MM.1S (cell line): ENCODE measurements at regions not wholly inside any gene's neighbourhood (a gene's known extent, or its start where the extent isn't known, plus 50 kb on each side); places are given as distances from the start of the nearest gene placed in this dataset.

Experiments used
- CTCF ChIP-seq: fragments of 300-600 bp; sonication (generic); IDR thresholded peaks from 2 replicates; pipeline ENCODE4 v1.5.1; 2016; ENCODE audit warnings: antibody characterized with exemption, low read length, mixed read lengths
- EZH2phosphoT487 ChIP-seq: fragments of 300-600 bp; sonication (generic); IDR thresholded peaks from 2 replicates; pipeline ENCODE4 v1.6.1; 2018; ENCODE audit warnings: antibody characterized with exemption, low read length

GRCh38 chr13:55566779-55567178 lies 1573.9 kb upstream of the PRR20A start:
- TF ChIP-seq CTCF: no peak
- TF ChIP-seq EZH2phosphoT487: no peak
